HG03520 (cell line): ENCODE measurements at regions not wholly inside any gene's neighbourhood (a gene's known extent, or its start where the extent isn't known, plus 50 kb on each side); places are given as distances from the start of the nearest gene placed in this dataset.
"Not testable (repeated sequence)": the region's sequence is repeated elsewhere in the genome, so short reads cannot be mapped to it uniquely, and the experiment has no call there.

Source experiments
- ATAC-seq: cut with Tn5 transposase; IDR thresholded peaks from one replicate; pipeline ENCODE4 v1.9.1; 2021; ENCODE audit warnings: mild to moderate bottlenecking, moderate library complexity; ENCODE audit not compliant: unreplicated experiment

GRCh38 chr3:107217172-107217571 is 160.1 kb upstream of the CCDC54 start:
- ATAC-seq, result no peak

GRCh38 chr3:107218864-107219269 is 158.4 kb upstream of the CCDC54 start:
- ATAC-seq, result no peak

GRCh38 chr3:107220538-107220937 is 156.7 kb upstream of the CCDC54 start:
- no peak for ATAC-seq

GRCh38 chr3:107221856-107222255 is 155.4 kb upstream of the CCDC54 start:
- ATAC-seq, result no peak

- no peak for ATAC-seq
Measured at GRCh38 chr3:107222907-107223306, 154.3 kb upstream of the CCDC54 start.

- ATAC-seq, result no peak
Measured at GRCh38 chr3:107224026-107224596, 153.1 kb upstream of the CCDC54 start.

GRCh38 chr3:107227091-107227490 is 150.1 kb upstream of the CCDC54 start:
- no peak for ATAC-seq

GRCh38 chr3:107233877-107234276 is 143.4 kb upstream of the CCDC54 start:
- not testable (repeated sequence) for ATAC-seq

GRCh38 chr3:107235193-107235927 is 141.9 kb upstream of the CCDC54 start:
- peak; percentile 7 for ATAC-seq

GRCh38 chr3:107235928-107236315 is 141.3 kb upstream of the CCDC54 start:
- peak; percentile 63 for ATAC-seq

GRCh38 chr3:107236655-107237337 is 140.4 kb upstream of the CCDC54 start:
- ATAC-seq, result no peak

- ATAC-seq, result no peak
Measured at GRCh38 chr3:107238787-107239186, 138.5 kb upstream of the CCDC54 start.

GRCh38 chr3:107239703-107240102 is 137.5 kb upstream of the CCDC54 start:
- ATAC-seq, result no peak

GRCh38 chr3:107240183-107241091 is 136.8 kb upstream of the CCDC54 start:
- ATAC-seq, result peak; percentile 87

- ATAC-seq, result peak; percentile 56
Measured at GRCh38 chr3:107241217-107241616, 136.0 kb upstream of the CCDC54 start.

GRCh38 chr3:107242579-107242978 is 134.7 kb upstream of the CCDC54 start:
- no peak for ATAC-seq

GRCh38 chr3:107247116-107247515 is 130.1 kb upstream of the CCDC54 start:
- no peak for ATAC-seq

- ATAC-seq, result no peak
Measured at GRCh38 chr3:107249132-107249531, 128.1 kb upstream of the CCDC54 start.

GRCh38 chr3:107250221-107250620 is 127.0 kb upstream of the CCDC54 start:
- ATAC-seq, result no peak

GRCh38 chr3:107251819-107252218 is 125.4 kb upstream of the CCDC54 start:
- no peak for ATAC-seq

GRCh38 chr3:107256963-107257362 is 120.3 kb upstream of the CCDC54 start:
- no peak for ATAC-seq
